DND-41 (cell line): ENCODE measurements at regions not wholly inside any gene's neighbourhood (a gene's known extent, or its start where the extent isn't known, plus 50 kb on each side); places are given as distances from the start of the nearest gene placed in this dataset.

Experiments used
- ATAC-seq: fragments of 200-7000 bp; cut with Tn5 transposase; 3 replicates; pipeline ENCODE4 v1.9.1; 2021; ENCODE audit warnings: low read depth; ENCODE audit not compliant: insufficient read depth
- DNase-seq: peaks from one replicate; pipeline ENCODE4 v3.0.0-alpha.2; 2020
- H2AFZ ChIP-seq: 2 replicates; pipeline ENCODE4 v1.6.0; 2012; ENCODE audit warnings: low read depth, low read length
- H3K27ac ChIP-seq: 2 replicates; pipeline ENCODE4 v1.5.1; 2012; ENCODE audit warnings: low read length, inconsistent platforms
- H3K27me3 ChIP-seq: fragments of 200-600 bp; sonication (generic); 2 replicates; pipeline ENCODE4 v1.6.0; 2012; ENCODE audit warnings: low read length, mild to moderate bottlenecking, inconsistent platforms; ENCODE audit not compliant: insufficient read depth, poor library complexity
- H3K36me3 ChIP-seq: 2 replicates; pipeline ENCODE4 v1.5.1; 2012; ENCODE audit warnings: low read length, inconsistent platforms; ENCODE audit not compliant: insufficient read depth
- H3K4me1 ChIP-seq: 2 replicates; pipeline ENCODE4 v1.5.1; 2012; ENCODE audit warnings: mild to moderate bottlenecking, low read length; ENCODE audit not compliant: insufficient read depth
- H3K4me2 ChIP-seq: 2 replicates; pipeline ENCODE4 v1.6.0; 2012; ENCODE audit warnings: mild to moderate bottlenecking, moderate library complexity, low read length, inconsistent platforms; ENCODE audit not compliant: insufficient read depth
- H3K4me3 ChIP-seq, 2 experiments: fragments of 200-600 bp in 1 of 2; shearing (Covaris generic) in 1 of 2; 2 replicates each; pipeline ENCODE4 v1.5.1; 2012 to 2016; ENCODE audit warnings: inconsistent platforms in 2 of 2, low read length in 2 of 2, mild to moderate bottlenecking in 2 of 2, low read depth in 1 of 2, moderate library complexity in 1 of 2
- H3K79me2 ChIP-seq: 2 replicates; pipeline ENCODE4 v1.6.0; 2012; ENCODE audit warnings: low read length, inconsistent platforms; ENCODE audit not compliant: insufficient read depth
- H3K9ac ChIP-seq: 2 replicates; pipeline ENCODE4 v1.6.0; 2012; ENCODE audit warnings: low read depth, mild to moderate bottlenecking, inconsistent platforms, low read length, moderate library complexity
- H3K9me3 ChIP-seq: 2 replicates; pipeline ENCODE4 v1.5.1; 2012; ENCODE audit warnings: low read length, moderate library complexity, mild to moderate bottlenecking, inconsistent platforms; ENCODE audit not compliant: insufficient read depth, severe bottlenecking
- H4K20me1 ChIP-seq: 2 replicates; pipeline ENCODE4 v1.6.0; 2012; ENCODE audit warnings: low read length; ENCODE audit not compliant: insufficient read depth
- CTCF ChIP-seq: IDR thresholded peaks from 2 replicates; pipeline ENCODE4 v1.5.1; 2012; ENCODE audit warnings: borderline replicate concordance, low read length, moderate library complexity, mild to moderate bottlenecking; ENCODE audit not compliant: poor library complexity, severe bottlenecking; ENCODE audit errors: extremely low read depth
- EZH2 ChIP-seq: IDR thresholded peaks from 3 replicates; pipeline ENCODE4 v1.6.1; 2012; ENCODE audit warnings: borderline replicate concordance, low read depth, mild to moderate bottlenecking, moderate library complexity, low read length, inconsistent platforms; ENCODE audit not compliant: severe bottlenecking

GRCh38 chr1:234742622-234743021, 132.6 kb upstream of the IRF2BP2 start:
- no peak for TF ChIP-seq CTCF
- TF ChIP-seq EZH2 = no peak
- Histone ChIP-seq H3K27me3 (no peaks in the 10 kb centered on the region), H3K79me2 (no peaks in the 10 kb centered on the region), H3K4me3 (no peak overlapping the region), H3K4me2 (no peak overlapping the region), H3K9ac (no peak overlapping the region), H2AFZ (no peak overlapping the region), H3K9me3 (no peaks in the 10 kb centered on the region), H3K36me3 (no peaks in the 10 kb centered on the region), H4K20me1 (no peaks in the 10 kb centered on the region), H3K4me1 (no peaks in the 10 kb centered on the region), H3K27ac (no peak overlapping the region)
- ATAC-seq = no peak
- DNase-seq = no peak

GRCh38 chr1:234737967-234738314, 128.0 kb upstream of the IRF2BP2 start:
- TF ChIP-seq EZH2 (no peak), CTCF (no peak)
- Histone ChIP-seq H3K36me3 (no peaks in the 10 kb centered on the region), H4K20me1 (no peaks in the 10 kb centered on the region), H3K4me2 (no peak overlapping the region), H3K4me3 (no peak overlapping the region), H2AFZ (no peak overlapping the region), H3K27ac (no peak overlapping the region), H3K9me3 (no peaks in the 10 kb centered on the region), H3K27me3 (no peaks in the 10 kb centered on the region), H3K9ac (no peak overlapping the region), H3K79me2 (no peaks in the 10 kb centered on the region), H3K4me1 (no peaks in the 10 kb centered on the region)
- 0 out of 3 replicates have a peak, but pooled peaks have one; percentile 35 for ATAC-seq
- DNase-seq = no peak

- no peak overlapping the region for H3K9ac ChIP-seq
- H3K9me3 ChIP-seq = no peaks in the 10 kb centered on the region
- H2AFZ ChIP-seq = no peak overlapping the region
- TF ChIP-seq CTCF = no peak
- TF ChIP-seq EZH2 = no peak
- ATAC-seq = no peak
- H3K4me2 ChIP-seq = no peak overlapping the region
- no peaks in the 10 kb centered on the region for H3K79me2 ChIP-seq
- no peaks in the 10 kb centered on the region for H4K20me1 ChIP-seq
- H3K27ac ChIP-seq = no peak overlapping the region
- no peaks in the 10 kb centered on the region for H3K27me3 ChIP-seq
- DNase-seq = no peak
- no peak overlapping the region for H3K4me3 ChIP-seq
- H3K36me3 ChIP-seq = no peaks in the 10 kb centered on the region
- H3K4me1 ChIP-seq = peaks cover 17% of the 10 kb centered on the region
Observed at GRCh38 chr1:234735916-234736315, 125.9 kb upstream of the IRF2BP2 start.

GRCh38 chr1:234735476-234735875, 125.5 kb upstream of the IRF2BP2 start:
- TF ChIP-seq CTCF (no peak), EZH2 (no peak)
- no peak overlapping the region for H3K9ac ChIP-seq
- H3K9me3 ChIP-seq = no peaks in the 10 kb centered on the region
- H2AFZ ChIP-seq = no peak overlapping the region
- H3K27ac ChIP-seq = no peak overlapping the region
- H3K4me2 ChIP-seq = no peak overlapping the region
- no peak for DNase-seq
- H3K27me3 ChIP-seq = no peaks in the 10 kb centered on the region
- no peaks in the 10 kb centered on the region for H4K20me1 ChIP-seq
- no peaks in the 10 kb centered on the region for H3K79me2 ChIP-seq
- H3K36me3 ChIP-seq = no peaks in the 10 kb centered on the region
- no peak overlapping the region for H3K4me3 ChIP-seq
- peaks cover 21% of the 10 kb centered on the region for H3K4me1 ChIP-seq
- no peak for ATAC-seq
